DMS 273 treated with DMSO at 0.1 percent for 48 hours (cell line): ENCODE measurements at regions not wholly inside any gene's neighbourhood (a gene's known extent, or its start where the extent isn't known, plus 50 kb on each side); places are given as distances from the start of the nearest gene placed in this dataset.

Experiments
- DNase-seq: peaks from one replicate; lab custom pipeline; 2025; lab: John Stamatoyannopoulos, UW

- no peak for DNase-seq
Observed at GRCh38 chr20:20933142-20933958, 172.8 kb downstream of the LINC00237 start.

- no peak for DNase-seq
Observed at GRCh38 chr20:20932156-20932555, 174.0 kb downstream of the LINC00237 start.

- DNase-seq, result no peak
Observed at GRCh38 chr20:20931632-20932031, 174.5 kb downstream of the LINC00237 start.

- DNase-seq, result no peak
Observed at GRCh38 chr20:20931024-20931423, 175.1 kb downstream of the LINC00237 start.

- no peak for DNase-seq
Observed at GRCh38 chr20:20930500-20930899, 175.7 kb downstream of the LINC00237 start.

GRCh38 chr20:20929341-20929740 lies 176.8 kb downstream of the LINC00237 start:
- no peak for DNase-seq

- no peak for DNase-seq
Observed at GRCh38 chr20:20926222-20926905, 179.8 kb downstream of the LINC00237 start.

GRCh38 chr20:20920433-20920832 lies 185.7 kb downstream of the LINC00237 start:
- no peak for DNase-seq

- DNase-seq, result no peak
Observed at GRCh38 chr20:20915844-20916243, 190.3 kb downstream of the LINC00237 start.

- DNase-seq, result no peak
Observed at GRCh38 chr20:20904501-20904831, 192.0 kb upstream of the RALGAPA2 start.

GRCh38 chr20:20903773-20904500 lies 191.5 kb upstream of the RALGAPA2 start:
- no peak for DNase-seq

GRCh38 chr20:20897922-20898321 lies 185.5 kb upstream of the RALGAPA2 start:
- DNase-seq, result no peak

GRCh38 chr20:20897145-20897544 lies 184.7 kb upstream of the RALGAPA2 start:
- DNase-seq, result no peak

GRCh38 chr20:20896606-20897005 lies 184.2 kb upstream of the RALGAPA2 start:
- no peak for DNase-seq

GRCh38 chr20:20895537-20895936 lies 183.1 kb upstream of the RALGAPA2 start:
- DNase-seq, result no peak

GRCh38 chr20:20894753-20895152 lies 182.3 kb upstream of the RALGAPA2 start:
- no peak for DNase-seq

- no peak for DNase-seq
Observed at GRCh38 chr20:20894280-20894679, 181.8 kb upstream of the RALGAPA2 start.

- no peak for DNase-seq
Observed at GRCh38 chr20:20892328-20892727, 179.9 kb upstream of the RALGAPA2 start.

GRCh38 chr20:20890751-20891150 lies 178.3 kb upstream of the RALGAPA2 start:
- DNase-seq, result no peak

- DNase-seq, result no peak
Observed at GRCh38 chr20:20888936-20889335, 176.5 kb upstream of the RALGAPA2 start.

- DNase-seq, result no peak
Observed at GRCh38 chr20:20888266-20888656, 175.8 kb upstream of the RALGAPA2 start.

GRCh38 chr20:20887593-20888265 lies 175.3 kb upstream of the RALGAPA2 start:
- DNase-seq, result no peak
